ENCODE measurements at regions not wholly inside any gene's neighbourhood (a gene's known extent, or its start where the extent isn't known, plus 50 kb on each side); places are given as distances from the start of the nearest gene placed in this dataset.
"Not testable (repeated sequence)": the region's sequence is repeated elsewhere in the genome, so short reads cannot be mapped to it uniquely, and the experiment has no call there.

GRCh38 chr2:226122041-226122440 lies 677.6 kb downstream of the IRS1 start:
- no peak for DNase-seq (ENCODE audit: low read depth)

GRCh38 chr2:226121046-226121738 lies 678.4 kb downstream of the IRS1 start:
- no peak for DNase-seq (ENCODE audit: low read depth)

GRCh38 chr2:226118471-226119429 lies 680.9 kb downstream of the IRS1 start:
- DNase-seq (ENCODE audit: low read depth) = peak; percentile 97

- DNase-seq (ENCODE audit: low read depth) = no peak
Measured at GRCh38 chr2:226117510-226118065, 682.0 kb downstream of the IRS1 start.

GRCh38 chr2:226116346-226116745 lies 683.3 kb downstream of the IRS1 start:
- no peak for DNase-seq (ENCODE audit: low read depth)

- DNase-seq (ENCODE audit: low read depth) = no peak
Measured at GRCh38 chr2:226115832-226116200, 683.8 kb downstream of the IRS1 start.

GRCh38 chr2:226115102-226115831 lies 684.4 kb downstream of the IRS1 start:
- DNase-seq (ENCODE audit: low read depth) = peak; percentile 99

- no peak for DNase-seq (ENCODE audit: low read depth)
Measured at GRCh38 chr2:226114436-226114835, 685.2 kb downstream of the IRS1 start.

- DNase-seq (ENCODE audit: low read depth) = no peak
Measured at GRCh38 chr2:226098861-226099745, 699.6 kb downstream of the NYAP2 start.

- no peak for DNase-seq (ENCODE audit: low read depth)
Measured at GRCh38 chr2:226095058-226095457, 695.5 kb downstream of the NYAP2 start.

GRCh38 chr2:226093364-226093763 lies 693.9 kb downstream of the NYAP2 start:
- DNase-seq (ENCODE audit: low read depth) = no peak

- no peak for DNase-seq (ENCODE audit: low read depth)
Measured at GRCh38 chr2:226088366-226088674, 688.8 kb downstream of the NYAP2 start.

- DNase-seq (ENCODE audit: low read depth) = no peak
Measured at GRCh38 chr2:226087505-226088365, 688.2 kb downstream of the NYAP2 start.

- DNase-seq (ENCODE audit: low read depth) = no peak
Measured at GRCh38 chr2:226087051-226087450, 687.5 kb downstream of the NYAP2 start.

- no peak for DNase-seq (ENCODE audit: low read depth)
Measured at GRCh38 chr2:226086190-226086589, 686.7 kb downstream of the NYAP2 start.

- DNase-seq (ENCODE audit: low read depth) = not testable (repeated sequence)
Measured at GRCh38 chr2:226085425-226085824, 685.9 kb downstream of the NYAP2 start.

GRCh38 chr2:226080334-226080733 lies 680.8 kb downstream of the NYAP2 start:
- peak; percentile 42 for DNase-seq (ENCODE audit: low read depth)

GRCh38 chr2:226079671-226080181 lies 680.2 kb downstream of the NYAP2 start:
- peak; percentile 82 for DNase-seq (ENCODE audit: low read depth)

GRCh38 chr2:226079196-226079595 lies 679.7 kb downstream of the NYAP2 start:
- DNase-seq (ENCODE audit: low read depth) = no peak

GRCh38 chr2:226078666-226079065 lies 679.2 kb downstream of the NYAP2 start:
- no peak for DNase-seq (ENCODE audit: low read depth)

All from HS-5 (cell line).